ENCODE measurements at regions not wholly inside any gene's neighbourhood (a gene's known extent, or its start where the extent isn't known, plus 50 kb on each side); places are given as distances from the start of the nearest gene placed in this dataset.

- TF ChIP-seq CTCF (IDR thresholded peaks at IDR 0.05; ENCODE audit: insufficient read depth, low read depth, low read length) (no peak), EZH2 (IDR thresholded peaks at IDR 0.05; ENCODE audit: insufficient read depth, low read length) (no peak)
Observed at GRCh38 chr1:199287647-199288046, 648.8 kb downstream of the PTPRC start.

Measured in astrocyte (in vitro differentiated cells and primary cell).